Kidney (tissue), 13 donors: ENCODE measurements at regions not wholly inside any gene's neighbourhood (a gene's known extent, or its start where the extent isn't known, plus 50 kb on each side); places are given as distances from the start of the nearest gene placed in this dataset.

ENCODE experiments used
- DNase-seq, 5 donors: peaks; one replicate each; pipeline ENCODE4 v3.0.0-alpha.2; 2013 to 2020
- FAIRE-seq: peaks from 2 replicates; lab custom pipeline; 2012; peaks lifted over from hg19 to GRCh38; lab: Jason Lieb, UNC
- H3K27ac ChIP-seq, 2 donors: one replicate each; pipeline ENCODE4 v1.7.0; 2013; ENCODE audit warnings: low read depth in 2 of 2, low read length in 2 of 2, inconsistent platforms in 1 of 2
- H3K27me3 ChIP-seq: one replicate; pipeline ENCODE4 v1.7.1; 2013; ENCODE audit warnings: low read length, inconsistent platforms; ENCODE audit not compliant: control insufficient read depth, insufficient read depth
- H3K36me3 ChIP-seq, 3 donors: one replicate each; pipeline versions ENCODE4 v1.7.0 to v1.7.1; 2013; ENCODE audit warnings: low read length in 3 of 3, control low read depth in 1 of 3, inconsistent platforms in 1 of 3; ENCODE audit not compliant: insufficient read depth in 3 of 3, control insufficient read depth in 2 of 3
- H3K4me1 ChIP-seq, 3 donors: one replicate each; pipeline versions ENCODE4 v1.7.0 to v1.7.1; 2013; ENCODE audit warnings: low read length in 3 of 3, inconsistent platforms in 1 of 3, low read depth in 1 of 3; ENCODE audit not compliant: control insufficient read depth in 2 of 3, insufficient read depth in 2 of 3
- H3K4me3 ChIP-seq, 3 donors: one replicate each; pipeline versions ENCODE4 v1.7.0 to v1.8.1; 2013; ENCODE audit warnings: low read length in 3 of 3, control low read depth in 1 of 3, inconsistent platforms in 1 of 3
- H3K9ac ChIP-seq, 3 donors: one replicate each; pipeline versions ENCODE4 v1.7.0 to v1.7.1; 2013; ENCODE audit warnings: low read length in 3 of 3, control low read depth in 1 of 3, inconsistent platforms in 1 of 3
- H3K9me3 ChIP-seq, 3 donors: one replicate each; pipeline versions ENCODE4 v1.7.0 to v1.7.1; 2013; ENCODE audit warnings: low read length in 3 of 3, control low read depth in 1 of 3, inconsistent platforms in 1 of 3; ENCODE audit not compliant: control insufficient read depth in 2 of 3, insufficient read depth in 1 of 3
- CTCF ChIP-seq: IDR thresholded peaks from 3 replicates; pipeline ENCODE4 v1.5.1; 2012; ENCODE audit warnings: mild to moderate bottlenecking, moderate library complexity, borderline replicate concordance; ENCODE audit not compliant: insufficient read depth; ENCODE audit errors: extremely low read depth
- intact Hi-C: fragments of 100-400 bp; cut with DNase I; formaldehyde crosslinking; loops from one replicate; pipeline ENCODE4 v1.11.1; 2022
- donor health status: control.
- donor health status: control.
- donor health status: control.
- donor health status: control.
- donor health status: control.
- donor health status: DM: yes; HTN: yes; CAD: no.
- donor health status: Normal renal cell carcinoma (clear cell type).

- intact Hi-C loops: no loop called here
Observed at GRCh38 chr18:55841314-55841713, 253.3 kb upstream of the TCF4 start.

GRCh38 chr18:55840601-55841170 lies 252.7 kb upstream of the TCF4 start:
- H3K27ac ChIP-seq: no peak overlapping the region
- H3K4me1 ChIP-seq: no peaks in the 10 kb centered on the region
- H3K27me3 ChIP-seq: no peaks in the 10 kb centered on the region
- no peaks in the 10 kb centered on the region for H3K9me3 ChIP-seq
- H3K9ac ChIP-seq: no peak overlapping the region
- no peak for FAIRE-seq
- H3K36me3 ChIP-seq: no peaks in the 10 kb centered on the region
- TF ChIP-seq CTCF: no peak
- intact Hi-C loops: no loop called here
- no peak overlapping the region for H3K4me3 ChIP-seq
- DNase-seq: peak in 1 of 5 donors; percentile 63

More at GRCh38 chr18:55841314-55841713, 253.3 kb upstream of the TCF4 start:
- Histone ChIP-seq H3K36me3 (no peaks in the 10 kb centered on the region), H3K4me1 (no peaks in the 10 kb centered on the region), H3K9me3 (no peaks in the 10 kb centered on the region), H3K27me3 (no peaks in the 10 kb centered on the region), H3K9ac (no peak overlapping the region), H3K27ac (no peak overlapping the region), H3K4me3 (no peak overlapping the region)
- TF ChIP-seq CTCF: no peak
- no peak for FAIRE-seq
- DNase-seq: no peak

DNA sequence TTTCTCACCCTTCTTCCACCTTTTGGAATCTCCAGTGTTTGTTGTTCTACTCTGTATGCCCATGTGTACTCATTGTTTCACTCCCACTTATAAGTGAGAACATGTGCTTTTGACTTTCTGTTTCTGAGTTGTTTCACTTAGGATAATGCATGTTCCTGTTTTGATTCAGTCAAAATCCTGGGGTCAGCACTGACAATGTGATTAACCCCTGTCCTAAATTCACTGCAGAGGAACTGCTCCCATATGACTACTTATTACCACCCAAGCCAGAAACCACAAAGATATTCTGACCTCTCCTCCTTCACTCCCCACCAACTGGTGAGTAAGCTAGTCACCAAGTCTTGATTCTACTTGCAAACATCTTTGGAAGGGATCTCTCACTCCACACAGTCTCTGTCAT lies 251.4 kb upstream of the TCF4 start:
- no peak overlapping the region for H3K9ac ChIP-seq
- H3K27me3 ChIP-seq: no peaks in the 10 kb centered on the region
- no peak overlapping the region for H3K4me3 ChIP-seq
- TF ChIP-seq CTCF: no peak
- no peaks in the 10 kb centered on the region for H3K9me3 ChIP-seq
- no peaks in the 10 kb centered on the region for H3K4me1 ChIP-seq
- intact Hi-C loops: no loop called here
- no peaks in the 10 kb centered on the region for H3K36me3 ChIP-seq
- DNase-seq (no peak), FAIRE-seq (no peak)
- no peak overlapping the region for H3K27ac ChIP-seq

- Histone ChIP-seq H3K27ac (no peak overlapping the region), H3K27me3 (no peaks in the 10 kb centered on the region), H3K9me3 (no peaks in the 10 kb centered on the region), H3K36me3 (no peaks in the 10 kb centered on the region), H3K9ac (no peak overlapping the region), H3K4me3 (no peak overlapping the region), H3K4me1 (no peaks in the 10 kb centered on the region)
- intact Hi-C loops: no loop called here
- no peak for FAIRE-seq
- no peak for TF ChIP-seq CTCF
- no peak for DNase-seq
Observed at GRCh38 chr18:55838841-55839240, 250.8 kb upstream of the TCF4 start.
